ENCODE measurements at regions not wholly inside any gene's neighbourhood (a gene's known extent, or its start where the extent isn't known, plus 50 kb on each side); places are given as distances from the start of the nearest gene placed in this dataset.

DNA sequence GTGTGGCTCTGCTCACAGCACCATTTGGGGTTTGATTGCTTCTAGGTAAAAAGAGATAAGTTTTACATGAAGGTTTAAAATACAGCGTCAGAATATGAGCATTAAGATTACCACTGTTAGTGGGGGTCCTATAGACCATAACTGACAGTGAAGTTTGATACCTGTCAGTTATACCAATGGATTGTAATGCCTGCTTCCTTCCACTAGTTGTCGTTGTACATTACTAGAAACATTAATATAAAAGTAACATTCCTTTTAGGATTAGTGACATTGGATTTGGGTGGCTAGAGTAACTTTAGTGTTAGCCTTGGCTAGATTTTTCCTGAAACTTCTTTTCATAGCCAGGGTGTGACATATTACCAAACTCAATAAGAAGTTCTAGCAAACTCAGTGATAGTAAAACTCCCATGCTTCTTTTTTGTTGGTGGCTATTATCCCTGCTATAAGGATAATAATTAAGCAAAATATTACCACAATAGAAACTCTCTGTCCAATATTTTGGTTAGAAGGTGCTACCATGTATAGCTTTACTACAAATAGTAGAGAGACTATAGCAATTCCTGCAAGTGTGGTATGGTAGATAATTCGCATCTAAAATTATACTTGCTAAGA is 57.1 kb downstream of the FAM181B start:
- POLR2A ChIA-PET, result no interaction called here
- no peaks in the 10 kb centered on the region for H3K36me3 Mint-ChIP-seq
- H3K9me3 Mint-ChIP-seq, result no peaks in the 10 kb centered on the region
- H3K27me3 Mint-ChIP-seq, result peaks cover 9% of the 10 kb centered on the region
- no peak overlapping the region for H3K4me3 Mint-ChIP-seq
- DNase-seq, result no peak
- H3K4me1 Mint-ChIP-seq, result no peaks in the 10 kb centered on the region
- no peak for ATAC-seq (ENCODE audit: low read depth)
- H3K27ac Mint-ChIP-seq, result no peak overlapping the region

DNA sequence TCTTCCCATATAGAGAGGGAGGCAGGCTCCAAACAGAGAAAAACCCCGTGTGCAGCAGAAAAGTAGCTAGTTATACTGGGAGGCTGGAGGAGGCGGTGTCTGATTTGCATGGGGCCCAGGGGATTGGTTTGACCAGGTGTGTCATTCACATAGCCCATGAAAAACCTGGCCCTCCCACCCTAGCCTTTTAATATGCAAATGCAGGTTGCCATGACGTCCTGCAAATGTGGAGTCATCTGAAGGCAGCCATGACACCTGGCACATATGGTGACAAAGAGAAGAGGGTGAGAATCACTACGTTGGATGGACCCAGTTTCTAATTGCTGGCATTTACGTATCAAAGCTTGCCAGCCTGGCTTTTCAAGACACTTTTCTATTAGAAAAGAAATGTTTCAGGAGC is 57.8 kb downstream of the FAM181B start:
- POLR2A ChIA-PET, result no interaction called here
- DNase-seq, result no peak
- Mint-ChIP-seq H3K4me1 (no peaks in the 10 kb centered on the region), H3K27ac (no peak overlapping the region), H3K27me3 (peaks cover 6% of the 10 kb centered on the region), H3K36me3 (no peaks in the 10 kb centered on the region), H3K9me3 (no peaks in the 10 kb centered on the region), H3K4me3 (no peak overlapping the region)
- ATAC-seq (ENCODE audit: low read depth), result no peak

DNA sequence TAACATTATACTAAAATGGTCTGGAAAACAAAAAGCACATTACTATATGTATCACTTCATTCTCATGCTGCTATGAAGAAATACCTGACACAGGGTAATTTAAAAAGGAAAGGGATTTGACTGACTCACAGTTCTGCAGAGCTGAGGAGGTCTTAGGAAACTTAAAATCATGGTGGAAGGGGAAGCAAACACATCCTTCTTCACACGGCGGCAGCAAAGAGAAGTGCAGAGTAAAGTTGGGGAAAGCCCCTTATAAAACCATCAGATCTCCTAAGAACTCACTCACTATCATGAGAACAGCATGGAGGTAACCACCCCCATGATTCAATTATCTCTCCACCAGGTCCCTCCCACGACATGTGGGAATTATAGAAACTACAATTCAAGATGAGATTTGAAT is 60.0 kb downstream of the FAM181B start:
- no peak for ATAC-seq (ENCODE audit: low read depth)
- Mint-ChIP-seq H3K27ac (no peak overlapping the region), H3K4me3 (no peak overlapping the region), H3K27me3 (peaks cover 11% of the 10 kb centered on the region), H3K36me3 (no peaks in the 10 kb centered on the region), H3K9me3 (no peaks in the 10 kb centered on the region), H3K4me1 (no peaks in the 10 kb centered on the region)
- no peak for DNase-seq
- POLR2A ChIA-PET, result no interaction called here

DNA sequence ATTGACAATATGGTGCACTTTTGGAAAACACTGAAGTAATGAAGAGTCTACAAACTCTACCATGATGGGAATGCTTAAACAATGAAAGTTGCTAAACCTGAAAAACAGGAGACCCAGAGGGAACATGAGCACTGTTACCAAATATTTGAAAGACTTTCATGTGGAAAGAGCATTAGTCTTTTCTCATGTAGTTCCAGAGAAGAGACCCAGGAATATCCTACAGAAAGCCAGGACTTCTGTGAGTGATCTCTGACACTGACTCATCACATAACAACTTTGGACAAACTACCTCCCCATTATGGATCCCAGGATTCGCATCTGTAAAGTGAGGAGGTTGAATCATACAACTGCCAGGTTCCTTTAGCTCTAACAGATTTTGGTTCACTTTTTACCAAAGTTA is 62.2 kb downstream of the FAM181B start:
- no peak for DNase-seq
- H3K27ac Mint-ChIP-seq, result no peak overlapping the region
- peaks cover 11% of the 10 kb centered on the region for H3K27me3 Mint-ChIP-seq
- no peak for ATAC-seq (ENCODE audit: low read depth)
- no peaks in the 10 kb centered on the region for H3K9me3 Mint-ChIP-seq
- no peak overlapping the region for H3K4me3 Mint-ChIP-seq
- H3K4me1 Mint-ChIP-seq, result no peaks in the 10 kb centered on the region
- POLR2A ChIA-PET, result no interaction called here
- H3K36me3 Mint-ChIP-seq, result no peaks in the 10 kb centered on the region

DNA sequence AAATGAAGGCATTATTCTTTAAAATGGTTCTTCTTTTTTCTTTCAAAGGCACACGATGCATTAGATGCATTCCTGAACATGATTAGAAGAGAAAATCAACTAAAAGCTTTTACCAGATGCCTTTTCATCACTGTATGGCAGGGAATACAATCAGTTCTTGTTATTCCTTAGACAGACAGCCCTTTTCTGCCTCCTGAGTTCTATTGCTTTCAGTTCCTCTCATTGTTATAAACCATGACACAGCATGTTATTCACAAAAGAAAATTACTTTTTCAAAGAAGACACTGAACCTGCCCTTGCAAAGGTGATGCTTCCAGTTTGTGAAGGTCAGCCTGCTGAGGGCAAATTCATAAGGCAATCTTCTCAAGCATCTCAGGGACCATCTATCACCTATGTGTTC is 70.1 kb downstream of the FAM181B start:
- POLR2A ChIA-PET, result no interaction called here
- Mint-ChIP-seq H3K9me3 (no peaks in the 10 kb centered on the region), H3K27me3 (peaks cover 2% of the 10 kb centered on the region), H3K4me3 (no peak overlapping the region), H3K36me3 (no peaks in the 10 kb centered on the region), H3K27ac (no peak overlapping the region), H3K4me1 (no peaks in the 10 kb centered on the region)
- ATAC-seq (ENCODE audit: low read depth) (no peak), DNase-seq (no peak)

DNA sequence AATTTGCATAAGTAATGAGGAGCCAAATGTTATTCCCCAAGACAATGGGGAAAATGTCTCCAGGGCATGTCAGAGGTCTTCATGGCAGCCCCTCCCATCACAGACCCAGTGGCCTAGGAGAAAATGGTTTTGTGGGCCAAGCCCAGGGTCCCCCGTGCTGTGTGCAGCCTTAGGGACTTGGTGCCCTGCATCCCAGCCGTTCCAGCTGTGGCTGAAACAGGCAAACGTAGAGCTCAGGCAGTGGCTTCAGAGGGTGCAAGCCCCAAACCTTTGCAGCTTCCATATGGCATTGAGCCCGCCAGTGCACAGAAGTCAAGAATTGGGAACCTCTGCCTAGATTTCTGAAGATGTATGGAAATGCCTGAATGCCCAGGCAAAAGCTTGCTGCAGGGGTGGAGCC is 79.9 kb downstream of the FAM181B start:
- Mint-ChIP-seq H3K27ac (no peak overlapping the region), H3K27me3 (peaks cover 3% of the 10 kb centered on the region), H3K9me3 (no peaks in the 10 kb centered on the region), H3K4me3 (no peak overlapping the region), H3K36me3 (no peaks in the 10 kb centered on the region), H3K4me1 (no peaks in the 10 kb centered on the region)
- POLR2A ChIA-PET, result no interaction called here
- DNase-seq (no peak), ATAC-seq (ENCODE audit: low read depth) (no peak)

DNA sequence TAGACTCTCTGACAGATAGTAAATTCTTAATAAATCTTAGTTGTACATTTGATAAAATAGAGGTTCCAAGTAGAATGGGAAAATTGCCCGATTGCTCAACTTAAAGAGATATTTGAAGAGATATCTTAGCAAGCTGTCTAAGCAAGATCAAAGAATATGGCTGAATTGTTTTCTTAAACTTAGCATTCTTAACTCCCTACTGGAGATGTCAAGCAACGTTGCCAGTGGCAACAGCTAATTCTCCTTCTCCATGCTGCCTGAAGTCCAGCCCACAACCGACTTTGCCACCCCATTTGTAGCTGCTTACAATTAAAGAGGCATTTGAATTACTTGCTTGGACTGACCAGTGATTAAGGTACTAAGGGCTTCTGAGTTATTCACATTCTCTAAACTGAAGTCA is 94.4 kb downstream of the FAM181B start:
- no peak overlapping the region for H3K4me3 Mint-ChIP-seq
- H3K27me3 Mint-ChIP-seq, result peaks cover 3% of the 10 kb centered on the region
- no peaks in the 10 kb centered on the region for H3K9me3 Mint-ChIP-seq
- DNase-seq, result no peak
- no peaks in the 10 kb centered on the region for H3K4me1 Mint-ChIP-seq
- ATAC-seq (ENCODE audit: low read depth), result no peak
- POLR2A ChIA-PET, result no interaction called here
- no peaks in the 10 kb centered on the region for H3K36me3 Mint-ChIP-seq
- H3K27ac Mint-ChIP-seq, result no peak overlapping the region

DNA sequence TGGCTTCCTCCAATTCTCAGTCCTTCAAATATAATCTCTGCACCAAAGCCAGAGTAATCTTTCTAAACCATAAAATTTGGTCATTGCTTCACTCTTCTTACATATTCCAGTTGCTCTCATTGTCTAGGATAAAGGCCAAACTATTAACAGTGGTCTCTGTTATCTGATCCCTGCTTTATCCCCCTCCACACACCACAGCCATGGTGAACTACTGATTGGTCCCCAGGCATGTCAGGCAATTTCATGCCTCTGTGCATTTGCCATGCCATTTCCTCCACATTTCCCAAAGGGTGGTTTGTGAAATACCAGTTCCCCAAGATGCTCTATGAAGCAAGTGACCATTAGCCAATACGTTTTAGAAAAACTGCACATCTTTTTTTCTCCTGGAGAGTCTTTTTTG is 97.0 kb downstream of the FAM181B start:
- DNase-seq (no peak), ATAC-seq (ENCODE audit: low read depth) (no peak)
- no peak overlapping the region for H3K27ac Mint-ChIP-seq
- POLR2A ChIA-PET, result no interaction called here
- H3K4me3 Mint-ChIP-seq, result no peak overlapping the region
- peaks cover 4% of the 10 kb centered on the region for H3K4me1 Mint-ChIP-seq
- no peaks in the 10 kb centered on the region for H3K9me3 Mint-ChIP-seq
- H3K36me3 Mint-ChIP-seq, result no peaks in the 10 kb centered on the region
- H3K27me3 Mint-ChIP-seq, result peaks cover 3% of the 10 kb centered on the region

DNA sequence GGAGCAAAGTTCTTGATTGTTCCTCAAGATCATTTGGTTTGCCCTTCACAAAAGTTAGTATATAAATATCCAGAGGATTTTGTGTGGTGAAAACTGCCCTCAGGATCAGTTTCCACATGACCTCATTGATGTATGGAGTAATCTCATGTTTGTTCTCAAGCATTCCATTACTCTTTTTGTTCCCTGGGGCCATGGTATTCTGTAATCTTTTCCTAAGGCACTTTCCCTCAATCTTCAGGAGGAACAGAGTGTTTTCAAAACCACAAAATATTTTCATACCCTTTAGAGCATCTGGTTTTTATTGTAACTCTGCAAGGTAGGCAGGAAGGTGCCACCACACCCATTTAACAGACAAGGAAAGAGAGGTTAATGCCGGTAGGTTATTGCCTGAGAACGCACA is 99.6 kb downstream of the FAM181B start:
- no peak for ATAC-seq (ENCODE audit: low read depth)
- Mint-ChIP-seq H3K27me3 (peaks cover 3% of the 10 kb centered on the region), H3K36me3 (no peaks in the 10 kb centered on the region), H3K9me3 (no peaks in the 10 kb centered on the region), H3K4me1 (peaks cover 4% of the 10 kb centered on the region), H3K27ac (no peak overlapping the region), H3K4me3 (no peak overlapping the region)
- POLR2A ChIA-PET, result no interaction called here
- DNase-seq, result no peak

DNA sequence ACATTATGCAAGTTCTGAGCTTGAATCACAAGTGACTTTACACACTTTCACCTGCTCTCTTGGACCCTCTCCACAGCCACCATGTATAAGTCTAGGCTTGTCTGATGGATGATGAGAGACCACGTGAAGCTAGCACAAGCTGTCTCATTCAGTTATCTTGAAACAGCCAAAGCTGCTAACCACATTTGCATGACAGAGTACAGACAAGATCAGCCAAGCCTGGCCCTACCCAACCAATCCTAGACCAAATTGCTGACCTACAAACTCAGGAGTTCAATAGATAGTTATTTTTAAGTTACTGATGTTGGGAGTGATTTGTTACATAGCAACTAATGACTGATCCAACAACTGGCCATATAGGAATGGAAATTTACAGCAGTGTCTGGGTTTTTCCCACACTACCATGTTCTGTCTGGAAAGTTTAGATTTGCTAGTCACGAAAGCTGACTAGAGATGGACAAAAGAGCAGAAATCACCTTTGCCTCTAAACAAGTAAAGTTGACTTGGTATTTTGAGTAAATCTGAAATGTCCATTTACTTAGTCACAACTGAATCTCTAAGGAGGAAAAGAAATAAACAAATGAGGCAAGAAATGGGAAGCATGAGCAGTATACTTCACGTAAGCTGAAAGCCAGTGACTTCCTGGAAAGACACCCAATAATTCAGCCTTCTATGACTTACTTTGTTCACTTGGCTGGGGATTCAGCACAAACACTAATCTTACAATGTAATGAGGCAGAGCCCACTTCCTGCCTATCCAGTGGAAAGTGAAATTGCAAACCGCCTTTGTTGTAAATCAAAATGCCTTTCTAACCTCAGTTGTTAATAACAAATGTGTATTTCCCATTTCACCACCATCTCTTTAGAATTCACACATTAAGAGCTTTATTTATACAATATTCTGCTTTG is 101.7 kb downstream of the FAM181B start:
- H3K9me3 Mint-ChIP-seq, result peaks cover 7% of the 10 kb centered on the region
- H3K4me1 Mint-ChIP-seq, result peaks cover 4% of the 10 kb centered on the region
- H3K27ac Mint-ChIP-seq, result no peak overlapping the region
- H3K27me3 Mint-ChIP-seq, result no peaks in the 10 kb centered on the region
- no peak overlapping the region for H3K4me3 Mint-ChIP-seq
- POLR2A ChIA-PET, result no interaction called here
- ATAC-seq (ENCODE audit: low read depth) (peak; percentile 52), DNase-seq (no peak)
- no peaks in the 10 kb centered on the region for H3K36me3 Mint-ChIP-seq

DNA sequence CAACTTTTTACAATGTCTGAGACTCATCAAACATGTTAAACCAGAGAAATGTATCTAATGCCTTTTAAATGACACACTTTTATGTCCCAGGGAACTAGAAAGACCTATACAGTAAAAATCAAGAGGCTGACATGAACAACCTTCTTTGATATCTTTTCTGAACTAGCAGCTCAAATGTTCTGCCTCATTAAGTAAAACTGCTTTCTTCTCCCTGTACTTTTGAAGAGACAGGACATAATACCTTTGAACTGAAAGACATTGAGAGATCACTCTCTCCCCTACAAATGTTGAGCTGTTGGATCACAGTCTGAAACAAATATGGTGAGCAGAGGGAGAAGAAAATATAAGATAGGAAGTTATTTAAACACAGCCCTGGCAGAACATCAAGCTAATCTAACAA is 123.0 kb downstream of the FAM181B start:
- Mint-ChIP-seq H3K4me3 (no peak overlapping the region), H3K27ac (no peak overlapping the region), H3K36me3 (no peaks in the 10 kb centered on the region), H3K9me3 (no peaks in the 10 kb centered on the region), H3K27me3 (peaks cover 4% of the 10 kb centered on the region), H3K4me1 (no peaks in the 10 kb centered on the region)
- DNase-seq (no peak), ATAC-seq (ENCODE audit: low read depth) (no peak)
- POLR2A ChIA-PET, result no interaction called here

DNA sequence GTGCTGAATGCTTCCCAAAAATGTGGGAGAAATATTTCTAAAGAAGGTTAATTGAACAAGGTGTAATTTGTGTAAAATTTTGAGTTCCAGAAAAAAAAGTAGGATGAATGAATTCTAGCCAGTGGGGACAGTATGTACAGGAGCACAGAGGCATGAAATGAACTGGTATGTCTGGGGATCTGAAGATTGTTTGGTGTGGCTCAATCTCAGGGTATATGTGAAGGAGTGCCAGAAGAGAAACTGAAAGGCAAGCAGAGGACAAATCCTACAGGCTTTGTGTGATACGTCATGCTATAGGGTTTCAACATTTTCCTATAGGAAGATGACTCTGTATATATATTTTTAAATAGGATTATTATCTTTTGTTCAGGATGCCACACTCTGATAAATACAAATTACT is 126.9 kb downstream of the FAM181B start:
- Mint-ChIP-seq H3K36me3 (no peaks in the 10 kb centered on the region), H3K27me3 (peaks cover 4% of the 10 kb centered on the region), H3K4me3 (no peak overlapping the region), H3K27ac (no peak overlapping the region), H3K4me1 (no peaks in the 10 kb centered on the region), H3K9me3 (no peaks in the 10 kb centered on the region)
- ATAC-seq (ENCODE audit: low read depth) (no peak), DNase-seq (no peak)
- POLR2A ChIA-PET, result no interaction called here

DNA sequence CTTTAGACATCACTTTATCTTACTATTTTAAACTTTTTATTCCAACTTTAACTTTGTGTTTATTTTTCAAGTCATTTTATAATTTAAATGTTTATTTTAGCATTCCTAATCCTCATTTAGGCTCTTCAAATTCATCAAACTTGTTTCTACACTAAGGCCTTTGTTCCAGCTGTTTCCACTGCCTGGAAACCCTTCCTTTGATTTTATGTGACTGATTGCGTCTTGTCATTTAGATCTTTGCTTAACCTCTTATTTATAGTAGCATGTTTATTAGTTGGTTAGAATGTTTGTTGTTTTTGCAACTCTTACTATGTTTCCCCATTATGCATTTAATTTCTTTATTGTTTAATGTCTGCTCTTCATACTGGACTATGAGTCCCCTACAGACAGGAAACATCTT is 132.0 kb downstream of the FAM181B start:
- H3K9me3 Mint-ChIP-seq, result no peaks in the 10 kb centered on the region
- DNase-seq (no peak), ATAC-seq (ENCODE audit: low read depth) (no peak)
- POLR2A ChIA-PET, result no interaction called here
- H3K27ac Mint-ChIP-seq, result no peak overlapping the region
- no peak overlapping the region for H3K4me3 Mint-ChIP-seq
- H3K27me3 Mint-ChIP-seq, result no peaks in the 10 kb centered on the region
- no peaks in the 10 kb centered on the region for H3K36me3 Mint-ChIP-seq
- H3K4me1 Mint-ChIP-seq, result no peaks in the 10 kb centered on the region

DNA sequence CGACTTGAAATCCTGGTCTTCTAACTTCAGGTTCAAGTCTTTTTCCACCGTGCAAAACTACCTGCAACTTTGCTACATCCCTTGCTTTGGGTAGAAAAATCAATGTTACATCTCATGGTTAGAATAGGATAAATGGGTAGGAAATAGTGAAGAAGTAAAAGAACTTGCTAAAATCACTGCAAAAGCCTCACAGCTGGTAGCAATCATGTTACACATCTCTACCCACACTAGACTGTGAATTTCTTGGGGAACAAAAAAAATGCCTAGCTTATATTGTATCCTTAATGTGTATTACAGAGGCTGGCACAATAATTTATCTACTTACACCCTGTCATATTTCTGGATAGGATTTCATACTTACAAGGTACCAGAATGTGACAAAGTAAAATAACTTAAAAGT is 133.8 kb downstream of the FAM181B start:
- H3K27ac Mint-ChIP-seq, result no peak overlapping the region
- no peak overlapping the region for H3K4me3 Mint-ChIP-seq
- H3K36me3 Mint-ChIP-seq, result no peaks in the 10 kb centered on the region
- no peaks in the 10 kb centered on the region for H3K27me3 Mint-ChIP-seq
- no peak for DNase-seq
- POLR2A ChIA-PET, result no interaction called here
- no peaks in the 10 kb centered on the region for H3K9me3 Mint-ChIP-seq
- no peak for ATAC-seq (ENCODE audit: low read depth)
- H3K4me1 Mint-ChIP-seq, result no peaks in the 10 kb centered on the region
